OCI-M2 (cell line): ENCODE measurements at regions not wholly inside any gene's neighbourhood (a gene's known extent, or its start where the extent isn't known, plus 50 kb on each side); places are given as distances from the start of the nearest gene placed in this dataset.

ENCODE experiments used
- DNase-seq: peaks from one replicate; lab custom pipeline; 2025; ENCODE audit not compliant: unreplicated experiment; lab: John Stamatoyannopoulos, UW

DNA sequence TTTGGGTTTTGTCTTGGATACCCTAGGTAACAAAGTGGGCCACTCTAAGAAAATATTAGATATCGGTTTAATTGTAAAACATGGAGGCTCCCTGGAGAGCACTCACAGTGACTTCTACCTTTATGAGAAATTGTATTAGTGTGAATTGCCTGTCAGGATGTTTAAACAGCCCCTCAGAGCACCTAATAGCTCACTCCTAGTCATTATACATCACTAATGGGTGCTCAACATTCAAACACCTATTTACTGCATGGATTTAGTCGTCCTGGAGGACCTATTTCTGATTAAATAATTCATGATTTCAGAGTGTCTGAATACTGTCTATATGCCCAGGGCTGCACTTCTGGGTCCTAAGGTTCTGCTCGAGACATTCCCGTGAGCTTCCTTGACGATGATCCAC lies 430.2 kb upstream of the EEF2KMT start:
- no peak for DNase-seq

DNA sequence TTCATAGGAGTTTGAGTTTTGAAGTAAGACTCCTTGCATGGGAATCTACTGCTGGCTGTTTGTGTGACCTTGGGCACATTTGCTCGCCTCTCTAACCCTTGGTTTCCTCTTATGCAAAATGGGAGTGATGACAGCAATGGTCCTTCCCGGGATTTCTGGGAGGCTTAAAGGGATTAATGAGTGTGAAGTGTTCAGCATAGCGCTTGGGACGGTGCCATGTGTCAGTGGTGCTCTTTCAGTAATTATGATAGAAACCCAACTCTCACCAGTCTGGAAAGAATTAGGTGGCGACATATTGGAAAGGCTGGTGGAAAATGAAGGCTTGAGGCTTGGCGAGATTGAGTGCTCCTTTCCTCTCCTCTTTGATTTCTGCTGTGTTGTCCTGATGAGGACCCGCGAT lies 429.2 kb upstream of the EEF2KMT start:
- no peak for DNase-seq

DNA sequence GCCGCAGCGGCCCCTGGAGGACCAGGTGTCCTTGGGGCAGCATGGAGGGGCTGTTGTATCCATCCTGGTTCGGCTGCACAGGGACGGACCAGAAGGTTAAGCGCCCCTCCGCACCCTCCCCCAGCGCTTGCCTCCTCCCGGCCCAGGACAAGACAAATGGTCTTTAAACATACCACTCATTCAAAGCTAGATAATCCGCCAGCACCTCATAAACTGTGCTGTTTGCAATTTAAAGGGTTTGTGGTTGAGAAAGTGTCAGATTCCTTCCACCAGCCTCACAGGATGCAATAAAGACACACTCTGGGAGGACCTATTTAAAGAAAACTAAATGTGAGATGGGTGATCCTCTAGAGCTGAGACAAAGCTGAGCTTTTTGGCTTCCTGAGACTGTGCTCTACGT lies 426.2 kb upstream of the EEF2KMT start:
- no peak for DNase-seq

DNA sequence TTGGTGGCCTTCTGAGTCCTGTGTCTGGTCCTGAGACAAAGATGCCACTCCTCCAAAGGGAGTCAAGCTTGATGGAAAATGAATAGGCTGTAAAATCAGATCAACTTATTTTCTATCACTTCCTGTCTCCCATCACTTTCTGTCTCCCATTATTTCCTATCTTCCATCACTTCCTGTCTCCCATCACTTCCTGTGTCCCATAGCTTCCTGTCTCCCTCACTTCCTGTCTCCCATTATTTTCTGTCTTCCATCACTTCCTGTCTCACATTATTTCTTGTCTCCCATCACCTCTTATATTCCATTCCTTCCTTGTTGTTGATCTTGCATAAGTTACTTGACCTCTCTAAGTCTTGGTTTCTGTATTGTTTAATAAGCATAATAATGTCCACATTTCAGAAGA lies 418.5 kb upstream of the EEF2KMT start:
- DNase-seq = no peak

DNA sequence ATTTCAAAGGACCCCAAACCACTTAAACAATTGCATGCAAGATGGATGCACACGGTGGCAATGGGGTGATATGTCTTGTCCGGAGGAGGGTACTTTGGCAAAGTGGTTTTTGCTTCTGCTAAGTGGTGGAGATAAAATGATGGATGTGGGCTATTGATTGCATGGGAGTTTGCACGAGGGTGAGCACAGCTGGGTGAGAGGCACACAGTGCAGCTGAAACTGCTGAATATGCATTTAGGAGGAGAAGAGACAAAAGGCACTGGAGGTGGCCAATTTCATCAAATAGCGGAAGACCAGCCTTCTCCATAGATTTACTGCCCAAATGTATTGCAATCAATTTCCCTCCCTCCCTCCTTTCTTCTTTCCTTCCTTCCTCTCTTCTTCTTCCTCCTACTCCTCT lies 414.4 kb upstream of the EEF2KMT start:
- DNase-seq = no peak

DNA sequence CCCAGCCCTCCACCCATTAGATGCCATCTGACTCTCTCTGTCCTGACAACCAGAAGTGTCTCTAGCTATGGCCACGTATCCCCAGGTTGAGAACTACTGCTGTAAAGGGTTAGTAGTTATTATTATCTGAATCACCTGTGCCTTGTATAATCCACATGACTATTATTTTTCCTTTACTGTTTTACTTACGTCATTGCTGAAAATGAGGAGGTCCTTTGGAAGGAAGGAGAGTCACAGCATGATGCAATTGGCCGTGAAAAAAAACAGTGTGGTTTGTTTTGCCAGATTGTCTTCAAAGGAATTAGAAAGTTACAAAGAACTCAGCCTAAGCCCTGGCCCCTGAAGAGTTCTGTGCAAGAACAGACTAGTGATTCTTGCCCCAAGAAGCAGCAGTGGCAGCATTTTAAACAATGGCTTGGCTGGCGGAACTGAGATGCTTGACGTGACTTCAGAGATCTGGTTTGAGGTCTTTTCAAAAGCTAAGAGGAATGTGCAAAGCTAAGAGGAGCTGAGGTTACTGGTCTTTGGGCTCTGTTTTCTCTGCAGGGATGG lies 413.3 kb upstream of the EEF2KMT start:
- DNase-seq = no peak

DNA sequence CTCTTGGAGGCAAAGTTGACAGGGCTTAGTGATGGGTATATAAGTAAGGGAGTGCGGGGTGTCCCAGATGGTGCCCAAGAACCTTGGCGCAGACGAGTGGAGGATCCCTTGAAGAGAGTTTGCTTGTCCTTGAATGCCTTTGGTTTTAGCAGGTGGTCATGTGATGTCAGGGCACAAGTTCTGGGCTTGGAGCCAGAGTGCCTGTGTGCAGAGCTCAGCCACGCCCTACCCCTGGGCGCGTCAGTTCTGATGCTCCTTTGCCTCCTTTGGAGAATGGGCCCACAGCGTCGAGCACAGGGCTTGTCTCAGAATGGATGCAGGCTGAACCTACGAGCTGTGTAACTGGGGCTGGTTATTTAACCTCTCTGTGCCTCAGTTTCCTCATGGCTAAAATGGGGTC lies 412.2 kb upstream of the EEF2KMT start:
- no peak for DNase-seq

DNA sequence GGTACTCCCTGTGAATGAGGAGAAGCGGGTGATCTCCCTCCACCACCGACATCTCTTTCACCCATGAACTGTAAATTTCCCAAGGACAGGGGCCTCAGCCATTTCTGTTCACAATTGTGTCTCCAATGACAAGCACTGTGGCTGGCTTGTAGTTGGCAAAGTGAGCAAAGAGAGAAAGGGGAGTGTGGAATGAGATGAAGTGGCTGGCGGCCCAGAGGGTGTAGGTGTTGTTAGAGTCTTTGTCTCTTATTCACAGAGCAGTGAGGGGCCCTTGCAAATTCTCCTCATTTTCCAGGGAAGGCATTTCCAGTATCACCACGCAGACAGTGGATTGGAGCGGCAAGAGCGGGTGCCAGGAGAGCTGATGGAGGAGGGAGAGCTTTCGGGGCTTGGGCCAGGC lies 411.7 kb upstream of the EEF2KMT start:
- DNase-seq = no peak

DNA sequence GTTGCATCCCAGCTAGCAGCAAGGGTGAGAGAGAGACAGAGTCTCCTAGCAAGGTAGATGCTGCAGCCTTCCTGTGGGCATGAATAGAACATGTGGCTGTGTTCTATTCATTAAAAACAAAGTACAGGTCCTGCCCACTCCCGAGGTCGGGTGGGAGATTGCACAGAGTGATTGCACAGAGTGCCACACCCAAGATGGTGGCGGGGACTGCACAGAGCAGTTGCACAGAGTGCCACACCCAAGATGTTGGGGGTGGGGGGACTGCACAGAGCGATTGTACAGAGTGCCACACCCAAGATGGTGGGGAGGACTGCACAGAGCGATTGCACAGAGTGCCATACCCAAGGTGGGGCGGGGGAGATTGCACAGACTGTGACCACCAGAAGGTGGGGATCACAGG lies 410.8 kb upstream of the EEF2KMT start:
- DNase-seq = no peak

DNA sequence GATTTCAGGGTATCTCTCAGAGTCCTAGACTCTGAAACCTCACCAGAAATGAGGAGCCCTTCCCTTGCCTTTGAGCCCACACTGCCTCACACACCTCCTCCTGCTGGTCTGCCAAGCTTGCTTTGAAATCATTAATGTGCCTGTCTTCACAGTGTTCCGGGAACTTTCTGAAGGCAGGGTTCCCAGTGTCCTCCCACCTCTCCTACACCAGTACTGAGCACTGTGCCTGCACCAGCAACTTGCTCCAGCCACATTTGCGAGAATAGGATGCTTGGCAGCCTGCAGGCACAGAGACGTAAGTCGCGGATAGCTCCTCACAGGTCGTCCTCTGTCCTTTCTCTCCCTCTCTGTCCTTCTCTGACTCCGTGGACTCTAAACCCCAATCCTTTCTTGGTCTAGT lies 408.4 kb upstream of the EEF2KMT start:
- DNase-seq = no peak

DNA sequence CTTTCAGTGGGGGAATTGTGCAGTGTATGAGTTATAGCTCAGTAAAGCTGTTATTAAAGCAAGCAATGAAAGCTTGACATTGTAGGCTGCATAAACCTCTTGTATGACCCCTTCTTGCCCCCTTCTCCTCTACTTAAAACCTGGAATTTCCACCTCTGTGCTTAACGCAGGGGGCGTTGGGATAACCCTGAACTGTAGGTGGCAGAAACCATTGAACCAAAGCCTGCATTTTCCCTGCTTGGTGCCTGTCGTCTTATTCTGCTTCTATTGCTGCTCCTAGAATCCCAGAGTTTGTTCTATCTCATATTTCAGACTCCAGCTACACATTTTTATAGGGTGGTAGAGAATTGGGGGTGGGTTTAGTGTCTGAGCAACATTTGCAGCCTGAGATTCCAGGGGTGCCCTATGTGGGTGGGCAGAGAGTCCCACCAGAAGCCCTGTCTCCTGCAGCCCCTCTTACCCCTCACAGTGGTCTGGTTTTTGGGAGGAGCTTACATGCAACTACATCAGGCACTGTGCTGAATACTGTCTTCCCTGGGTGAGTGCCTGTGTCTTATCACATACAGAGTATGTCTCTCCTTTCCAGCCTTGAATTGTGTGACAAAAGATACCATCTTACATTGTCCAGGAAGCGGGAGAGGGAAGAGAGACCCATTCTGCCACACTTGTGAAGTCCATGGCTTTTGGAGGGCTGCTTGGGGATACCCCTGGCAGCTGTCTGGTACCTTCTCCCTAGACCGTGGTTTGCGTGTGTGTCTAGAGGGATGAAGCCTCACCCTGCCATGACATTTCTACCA lies 407.7 kb upstream of the EEF2KMT start:
- DNase-seq = no peak

DNA sequence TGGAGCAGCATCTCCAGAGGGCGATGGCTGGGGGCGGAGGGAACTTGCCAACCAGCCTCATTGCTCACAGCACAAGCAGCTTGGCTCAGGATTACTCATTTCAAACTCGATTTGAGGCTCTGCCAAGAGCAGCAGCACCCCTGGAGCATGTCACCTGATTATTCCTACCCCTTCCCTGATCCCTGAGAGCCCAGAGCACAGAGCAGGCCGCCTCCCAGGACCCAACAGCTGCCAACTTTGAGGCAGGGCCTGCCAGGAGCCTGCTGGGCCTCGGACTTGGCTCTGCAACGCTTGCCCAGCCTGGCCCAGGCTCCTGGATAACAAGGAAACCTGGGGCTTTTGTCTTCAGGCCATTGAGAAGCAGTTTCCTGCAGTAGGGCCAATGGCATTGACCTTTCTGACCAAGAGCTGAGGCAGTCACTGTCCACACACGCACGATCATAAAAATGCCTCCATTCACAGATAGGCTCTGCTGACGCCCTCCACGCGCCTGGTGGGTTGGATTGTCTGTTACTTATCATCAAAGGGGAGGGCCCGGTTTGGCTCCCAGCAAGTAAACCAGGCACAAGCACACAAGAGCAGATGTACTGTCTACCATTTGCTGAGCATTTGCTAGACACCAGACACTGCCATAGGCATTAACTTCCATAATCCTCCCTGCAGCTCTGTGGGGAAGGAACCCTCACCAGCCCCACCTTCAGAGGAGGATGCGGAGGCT lies 406.6 kb upstream of the EEF2KMT start:
- DNase-seq = no peak

DNA sequence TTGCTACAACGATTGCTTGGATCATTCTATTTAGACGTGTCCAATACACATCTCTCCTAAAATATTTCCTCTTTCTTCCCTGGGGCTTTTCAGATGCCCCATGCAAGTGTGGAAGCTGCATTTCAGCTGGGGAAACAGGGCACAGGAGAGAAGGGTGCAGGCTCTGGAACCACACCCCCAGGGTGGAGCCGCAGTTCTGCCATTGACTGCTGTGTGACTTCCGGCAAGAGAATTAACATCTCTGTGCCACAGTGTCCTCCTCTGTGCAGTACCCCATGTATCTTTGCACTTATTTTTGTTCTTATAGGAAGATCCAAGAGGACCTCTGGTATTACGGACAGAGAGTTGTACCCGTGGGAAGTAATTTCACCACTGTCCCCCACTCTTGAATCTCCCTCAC lies 405.3 kb upstream of the EEF2KMT start:
- DNase-seq = no peak

DNA sequence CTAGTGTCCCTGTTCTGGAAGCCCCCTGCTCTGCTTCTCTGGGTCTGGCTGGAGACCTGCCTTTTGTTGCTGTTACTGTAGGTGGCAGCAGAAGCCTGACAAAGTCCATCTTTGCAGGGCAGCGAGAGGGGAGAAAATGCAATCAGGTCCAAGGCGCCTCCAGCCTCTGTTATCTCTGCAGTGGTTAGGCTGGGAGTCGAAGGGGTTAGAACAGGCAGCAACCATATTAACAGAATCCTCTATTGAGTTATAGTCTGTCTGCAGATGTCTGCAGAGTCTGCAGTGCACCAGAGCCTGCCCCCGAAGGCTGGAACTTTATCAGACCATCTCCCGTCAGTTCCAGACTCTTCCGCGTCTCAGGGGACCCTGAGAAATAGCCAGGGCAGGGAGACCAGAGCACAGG lies 404.9 kb upstream of the EEF2KMT start:
- no peak for DNase-seq

DNA sequence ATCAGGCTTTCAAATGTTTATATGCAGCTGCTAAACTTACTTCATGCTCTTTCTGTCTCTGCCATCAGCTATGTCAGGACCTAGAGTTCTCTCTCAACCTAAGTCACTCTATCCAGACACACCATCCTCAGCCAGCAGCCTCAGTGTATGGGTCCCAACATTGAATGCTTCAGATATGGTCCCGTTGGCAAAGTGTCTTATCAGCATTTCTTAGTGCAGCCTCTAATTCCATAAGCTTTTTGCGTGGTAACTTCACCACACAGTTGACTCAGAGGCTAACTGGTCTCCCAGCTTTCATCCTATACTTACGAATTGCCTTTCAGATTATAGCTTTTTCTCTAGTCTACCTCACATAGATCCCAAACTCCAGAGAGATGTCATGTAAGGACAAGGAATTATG lies 402.9 kb upstream of the EEF2KMT start:
- DNase-seq = no peak

DNA sequence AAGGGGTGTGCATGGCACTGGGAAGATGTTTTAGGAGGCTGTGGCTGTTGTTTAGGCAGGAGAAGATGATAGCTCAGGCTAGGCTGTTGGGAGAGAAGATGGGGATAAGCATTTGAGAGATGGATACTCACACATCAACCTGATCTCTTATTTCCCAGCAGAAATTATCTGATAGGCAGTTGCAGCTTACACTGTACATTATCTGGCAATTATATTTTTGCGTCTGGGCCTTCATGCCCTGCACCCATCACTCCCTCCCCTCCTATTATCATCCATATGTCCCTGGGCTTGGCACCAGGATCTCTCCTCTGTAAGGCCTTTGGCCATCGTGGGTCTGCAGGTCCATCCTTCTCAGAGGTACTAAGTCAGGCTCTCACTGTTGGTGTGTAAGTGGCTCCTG lies 401.0 kb upstream of the EEF2KMT start:
- no peak for DNase-seq

DNA sequence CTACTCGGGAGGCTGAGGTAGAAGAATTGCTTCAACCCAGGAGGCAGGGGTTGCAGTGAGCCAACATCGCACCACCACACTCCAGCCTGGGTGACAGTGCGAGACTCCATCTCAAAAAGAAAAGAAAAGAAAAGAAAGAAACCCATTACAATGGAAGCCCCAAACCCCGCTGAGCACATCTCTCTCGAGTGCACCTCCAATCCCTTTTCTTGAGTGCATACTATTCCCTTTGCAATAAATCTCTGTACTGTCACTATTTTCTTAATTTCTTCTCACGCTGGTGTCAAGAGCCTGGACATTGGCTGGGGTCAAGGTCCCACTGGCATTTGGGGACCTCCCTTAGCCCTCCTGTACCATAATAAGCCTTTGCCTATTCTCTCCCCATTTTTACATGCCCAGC lies 398.4 kb upstream of the EEF2KMT start:
- no peak for DNase-seq

DNA sequence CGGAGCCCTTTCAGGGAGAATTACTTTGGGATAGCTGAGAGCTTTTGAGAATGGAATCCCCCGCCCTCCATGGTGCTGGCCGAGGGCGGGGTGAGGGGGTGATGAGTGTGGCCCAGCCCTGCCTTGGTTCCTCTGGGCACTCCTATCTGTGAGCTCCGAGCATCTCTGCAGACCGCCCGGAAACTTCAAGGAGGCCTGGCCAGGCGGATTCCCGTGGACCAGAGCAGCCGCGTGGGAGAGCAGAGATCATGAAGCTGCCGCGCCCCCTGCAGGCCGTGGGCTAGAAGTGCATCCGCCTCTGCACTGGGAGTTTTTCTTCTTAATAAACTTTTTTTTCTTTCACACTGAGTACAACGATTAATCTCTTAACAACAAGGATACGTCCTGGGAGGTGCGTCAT lies 392.9 kb upstream of the EEF2KMT start:
- DNase-seq = no peak

DNA sequence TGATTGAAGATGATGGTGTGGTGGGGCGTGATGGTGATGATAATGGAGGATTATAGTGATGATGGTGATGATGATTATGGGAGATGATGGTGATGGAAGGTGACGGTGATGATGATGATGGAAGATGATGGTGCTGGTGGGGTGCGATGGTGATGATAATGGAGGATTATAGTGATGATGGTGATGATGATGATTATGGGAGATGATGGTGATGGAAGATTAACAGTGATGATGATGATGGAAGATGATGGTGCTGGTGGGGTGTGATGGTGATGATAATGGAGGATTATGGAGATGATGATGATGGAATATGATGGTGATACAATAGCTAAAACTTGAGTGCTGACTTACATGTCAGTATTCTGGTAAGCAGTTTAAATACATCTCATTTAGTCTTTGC lies 391.0 kb upstream of the EEF2KMT start:
- no peak for DNase-seq

DNA sequence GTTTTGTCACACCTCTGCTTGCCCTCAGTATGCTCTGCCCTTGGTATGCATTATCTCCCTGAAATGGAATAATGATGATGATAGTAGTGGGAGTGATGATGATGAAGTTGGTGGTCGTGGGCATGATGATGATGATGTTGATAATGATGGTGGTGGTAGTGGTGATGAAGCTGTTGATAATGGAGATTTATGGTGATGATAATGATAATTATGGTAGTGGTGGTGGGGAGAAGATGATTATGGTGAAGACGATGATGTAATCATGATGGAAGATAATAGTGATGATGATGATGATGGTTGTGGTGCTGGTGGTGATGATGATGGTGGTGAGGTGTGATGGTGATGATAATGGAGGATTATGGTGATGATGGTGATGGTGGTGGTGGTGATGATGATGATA lies 390.1 kb upstream of the EEF2KMT start:
- no peak for DNase-seq

DNA sequence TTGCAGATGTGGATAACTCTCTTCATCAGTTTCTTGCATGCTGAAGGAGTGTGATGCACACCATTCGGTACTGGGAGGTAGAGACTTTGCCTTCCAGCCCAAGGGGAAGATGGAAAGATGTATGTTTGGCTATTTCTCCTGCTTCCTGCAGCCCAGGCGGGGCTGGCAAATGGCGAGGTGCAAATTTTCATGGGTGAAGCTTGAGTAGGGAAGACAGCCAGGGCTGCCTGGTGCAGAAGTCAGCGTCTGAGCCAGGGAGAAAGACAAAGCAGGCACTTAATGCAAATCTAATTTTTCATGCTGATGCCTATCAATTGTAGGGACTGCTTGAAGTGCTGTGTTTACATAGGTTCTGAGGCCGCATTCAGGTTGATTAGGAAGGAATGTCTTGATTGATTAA lies 384.7 kb upstream of the EEF2KMT start:
- no peak for DNase-seq

DNA sequence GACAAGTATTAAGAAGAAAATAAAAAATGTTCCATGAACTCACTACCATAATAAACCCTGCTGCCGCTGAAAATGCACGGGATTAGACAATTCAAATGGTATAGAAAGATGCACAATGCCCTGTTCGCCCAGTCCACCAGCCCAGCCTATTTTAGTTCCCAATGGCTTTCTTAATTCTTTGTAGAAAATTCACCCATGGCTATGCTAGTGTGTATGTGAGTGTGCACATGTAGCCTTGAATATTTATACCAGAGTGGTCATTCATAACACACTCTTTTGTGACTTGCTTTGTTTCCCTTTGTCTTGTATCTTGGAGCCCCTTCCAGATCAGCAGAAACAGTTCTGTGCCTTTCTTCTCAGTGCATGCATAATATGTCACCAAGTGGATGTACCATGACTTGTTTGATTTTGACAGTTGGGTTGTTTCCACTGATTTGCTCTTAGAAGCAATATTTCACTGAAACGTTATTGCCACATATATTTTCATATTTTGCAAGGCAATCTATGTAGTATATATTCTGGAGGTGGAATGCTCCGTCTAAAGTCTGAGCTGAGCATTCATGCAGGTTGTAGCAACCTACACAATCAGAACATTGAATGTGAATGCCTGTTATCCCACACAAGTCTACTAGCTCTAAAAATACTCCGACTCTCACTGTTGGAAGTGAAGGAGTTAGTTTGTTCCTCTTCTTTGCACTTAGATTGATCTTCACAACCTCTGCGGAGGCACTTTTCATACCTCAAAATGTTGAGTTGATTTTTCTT lies 383.0 kb upstream of the EEF2KMT start:
- no peak for DNase-seq
